Activated CD8-positive, alpha-beta memory T cell treated with anti-CD3 and anti-CD28 coated beads for 48 hours (primary cell): ENCODE measurements at regions not wholly inside any gene's neighbourhood (a gene's known extent, or its start where the extent isn't known, plus 50 kb on each side); places are given as distances from the start of the nearest gene placed in this dataset.

Experiments
- DNase-seq, 3 experiments: peaks; one replicate each; pipeline ENCODE4 v3.0.0-alpha.2; 2020; ENCODE audit warnings: low read depth in 2 of 3, low spot score in 2 of 3

DNA sequence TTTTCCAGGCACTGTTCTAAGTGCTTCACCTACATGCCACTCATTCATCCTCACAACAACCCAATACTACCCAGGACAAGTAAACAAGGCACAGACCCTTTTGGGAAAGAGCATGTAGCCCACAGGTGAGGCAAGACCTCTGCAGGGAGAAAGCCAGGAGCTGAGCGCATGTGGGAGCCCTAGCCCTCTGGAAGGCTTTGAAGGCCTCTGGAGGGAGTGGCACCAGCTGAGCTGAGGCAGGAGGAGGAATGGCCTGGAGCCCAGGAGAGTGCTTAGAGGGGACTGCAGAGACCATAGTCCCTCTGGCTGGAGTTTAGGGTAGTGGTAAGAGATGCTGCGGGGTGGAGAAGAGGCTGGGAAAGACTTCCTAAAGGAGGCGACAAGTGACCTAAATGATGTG is 516.5 kb downstream of the FUT8 start:
- DNase-seq: no peak

DNA sequence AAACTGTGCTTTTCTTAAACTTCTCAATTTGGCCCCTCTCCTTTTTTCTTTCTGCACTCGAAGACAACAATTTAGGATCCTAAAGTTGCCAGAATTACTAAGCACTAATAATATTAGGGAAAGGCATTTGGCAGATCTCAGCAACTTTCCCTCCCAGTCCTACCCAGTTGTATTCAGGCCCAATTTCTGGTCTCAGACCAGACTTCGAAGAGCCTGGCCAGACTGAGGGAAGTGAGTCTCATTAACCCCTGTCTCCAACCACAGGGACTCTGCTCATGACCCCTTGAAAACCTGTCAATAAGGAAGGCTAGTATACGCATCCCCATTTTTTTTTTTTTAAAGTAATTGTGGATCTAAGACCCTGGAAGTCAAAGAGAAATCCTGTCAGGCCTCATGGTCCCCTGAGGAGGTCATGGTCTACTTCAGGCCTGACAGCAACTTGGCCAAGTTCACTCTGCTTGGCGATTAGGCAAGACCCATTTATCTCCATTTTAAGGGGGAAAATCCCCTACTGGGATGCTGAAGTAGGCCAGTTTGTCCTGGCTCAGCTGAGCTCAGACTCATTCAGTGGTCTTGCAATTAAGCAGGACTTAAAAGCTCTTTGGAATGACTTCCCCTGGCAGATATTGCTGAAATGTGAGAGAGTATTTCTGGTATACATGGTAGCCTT is 521.0 kb downstream of the FUT8 start:
- DNase-seq: no peak

DNA sequence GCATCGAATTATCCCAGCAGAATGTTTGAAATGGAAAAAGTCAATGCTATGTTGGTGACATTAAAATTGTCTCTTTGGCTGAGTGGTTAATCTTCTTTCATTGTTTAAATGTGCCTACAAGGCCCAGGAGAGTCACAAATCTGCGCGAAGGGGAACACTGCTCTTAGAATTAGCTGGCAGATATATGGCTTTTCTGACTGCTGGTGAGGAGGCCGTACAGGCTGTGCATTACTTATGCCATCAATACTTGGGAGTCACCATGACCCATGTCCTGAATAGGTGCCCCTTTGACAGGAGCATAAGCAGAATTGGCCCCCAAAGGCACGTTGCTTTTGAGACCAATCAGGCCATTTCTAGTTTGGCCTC is 521.5 kb downstream of the FUT8 start:
- DNase-seq: no peak

GRCh38 chr14:65936342-65936975 is 523.9 kb downstream of the FUT8 start:
- DNase-seq: no peak

DNA sequence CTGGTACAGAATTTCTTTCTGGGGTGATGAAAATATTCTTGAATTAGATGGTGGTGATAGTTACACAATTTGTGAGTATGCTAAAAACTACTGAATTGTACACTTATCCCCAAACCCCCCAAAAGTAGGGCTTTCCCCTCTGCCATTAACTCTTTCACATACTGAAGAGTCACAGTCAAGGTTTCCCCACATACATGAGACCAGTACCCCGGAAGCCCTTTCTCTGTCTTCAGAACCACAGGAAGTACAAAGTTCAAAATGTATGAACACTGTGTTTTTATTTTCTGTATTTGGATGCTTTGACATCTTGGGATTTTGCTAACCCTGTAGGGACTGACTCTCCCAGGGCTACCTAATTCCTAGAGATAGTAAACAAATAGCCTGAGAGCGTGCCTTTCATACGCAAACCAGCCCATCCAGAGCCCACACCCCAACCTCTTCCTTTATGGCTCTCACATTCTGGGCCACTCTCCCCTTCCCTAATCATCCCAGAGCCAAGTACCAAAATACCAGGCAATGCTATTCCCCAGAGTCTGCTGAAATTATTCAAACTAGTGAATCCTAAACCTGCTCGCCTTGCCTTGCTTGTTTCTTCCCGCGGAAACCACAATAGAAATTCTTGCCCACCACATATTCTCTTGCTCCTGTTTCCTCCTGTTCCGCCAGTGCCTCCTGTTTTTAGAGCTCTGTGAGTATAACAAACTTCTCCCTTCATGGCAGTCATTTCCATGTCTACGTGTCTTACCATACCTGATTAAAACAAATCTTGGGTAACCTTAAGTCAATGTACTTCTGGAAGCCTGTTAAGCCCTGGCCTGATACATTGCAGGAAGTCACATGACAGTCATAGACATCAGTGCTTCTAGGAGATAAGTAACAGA is 524.8 kb downstream of the FUT8 start:
- DNase-seq: no peak

DNA sequence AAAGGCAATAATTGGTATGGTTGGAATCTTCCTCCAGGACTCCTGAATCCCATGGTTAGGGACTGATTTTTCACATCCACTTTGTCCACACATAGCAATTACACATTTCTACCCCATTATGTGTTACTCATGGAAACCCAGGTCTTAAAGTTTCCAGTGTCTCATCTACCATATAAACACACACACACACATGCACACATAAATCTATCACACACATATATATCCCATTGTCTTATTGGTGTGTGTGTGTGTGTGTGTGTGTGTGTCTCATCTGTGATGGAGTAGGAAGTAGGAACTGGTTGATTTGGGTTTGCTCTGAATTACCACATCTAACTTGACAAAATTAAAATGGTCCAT is 525.4 kb downstream of the FUT8 start:
- DNase-seq: no peak

GRCh38 chr14:65938738-65939137 is 526.2 kb downstream of the FUT8 start:
- no peak for DNase-seq

DNA sequence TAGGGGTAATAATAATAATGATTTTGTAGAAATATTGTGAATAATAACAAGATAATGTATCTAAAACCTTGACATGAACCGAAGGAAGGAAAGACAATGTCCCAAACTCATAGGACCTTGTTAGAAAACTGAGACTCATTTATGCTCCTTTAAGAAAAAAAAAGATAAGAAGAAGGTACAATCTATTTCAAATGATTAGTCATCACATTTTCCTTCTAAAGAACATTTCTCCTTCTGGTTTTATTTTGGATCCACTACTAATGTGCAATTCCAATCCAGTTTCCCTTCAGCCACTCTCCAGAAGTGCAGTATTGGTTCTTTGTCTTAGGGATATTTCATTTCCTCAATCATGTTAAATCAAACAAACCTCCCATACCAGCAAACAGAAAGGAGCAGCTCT is 526.7 kb downstream of the FUT8 start:
- no peak for DNase-seq

- DNase-seq: no peak
Observed at GRCh38 chr14:65940056-65940735, 527.7 kb downstream of the FUT8 start.

DNA sequence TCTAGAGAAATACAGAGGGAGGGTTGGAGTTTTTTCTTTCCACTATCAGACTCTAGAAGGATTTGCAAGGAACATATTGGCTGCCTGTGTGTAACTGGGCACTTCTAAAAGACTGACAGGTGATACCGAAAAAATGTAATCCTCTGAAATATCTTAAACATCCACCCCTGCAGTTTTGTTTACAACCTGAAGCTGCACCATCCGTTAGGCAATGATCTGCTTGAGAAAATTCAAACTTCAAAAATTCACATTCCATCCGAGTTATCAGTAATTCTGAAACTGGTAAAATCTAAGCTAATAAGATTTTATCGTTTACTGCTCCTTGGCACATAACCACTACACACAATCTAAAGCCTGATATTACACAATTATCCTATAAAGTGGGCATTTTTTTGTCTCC is 528.6 kb downstream of the FUT8 start:
- no peak for DNase-seq

- no peak for DNase-seq
Observed at GRCh38 chr14:65943150-65943549, 530.6 kb downstream of the FUT8 start.

DNA sequence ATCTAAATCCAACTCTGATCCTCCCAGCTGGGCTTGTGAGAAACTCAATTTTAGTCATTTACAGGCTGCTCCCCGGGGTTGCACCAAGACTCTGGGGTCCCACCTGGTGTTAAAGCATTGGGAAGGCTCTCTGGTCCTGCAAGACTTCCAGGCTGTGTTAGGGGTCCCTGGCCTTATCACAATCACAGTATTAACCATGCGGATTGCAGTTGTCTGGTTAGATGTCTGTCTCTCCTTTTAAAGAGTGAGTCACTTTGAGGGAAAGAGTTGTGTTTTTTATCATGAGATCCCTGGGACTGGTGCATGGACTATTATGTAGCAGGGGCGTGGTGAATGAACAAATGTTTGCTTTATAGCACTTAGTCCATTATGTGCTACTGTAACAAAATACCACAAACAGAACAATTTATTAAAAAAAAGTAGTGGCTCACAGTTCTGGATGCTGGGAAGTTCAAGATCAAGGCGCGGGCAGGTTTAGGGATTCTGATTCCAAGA is 531.4 kb downstream of the FUT8 start:
- DNase-seq: no peak

DNA sequence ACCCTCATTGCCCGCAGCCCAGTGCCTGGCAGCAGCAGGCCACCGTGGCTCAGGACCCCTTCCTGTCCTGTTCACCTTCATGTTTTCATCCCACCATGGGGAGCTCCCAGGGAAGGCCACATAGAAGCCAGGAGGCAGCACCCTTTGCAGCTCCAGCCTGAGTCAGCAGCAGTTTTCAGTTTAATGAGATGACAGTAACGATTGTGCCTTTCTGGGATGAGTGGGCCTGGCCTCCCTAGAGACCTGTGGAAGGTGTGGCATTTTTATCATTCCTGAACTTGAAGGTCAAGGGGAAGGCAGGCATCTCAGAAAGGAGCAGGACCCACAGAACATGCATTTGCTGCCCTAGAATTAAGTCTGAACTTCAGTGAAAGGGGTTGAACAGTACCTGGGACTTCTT is 532.8 kb downstream of the FUT8 start:
- no peak for DNase-seq

DNA sequence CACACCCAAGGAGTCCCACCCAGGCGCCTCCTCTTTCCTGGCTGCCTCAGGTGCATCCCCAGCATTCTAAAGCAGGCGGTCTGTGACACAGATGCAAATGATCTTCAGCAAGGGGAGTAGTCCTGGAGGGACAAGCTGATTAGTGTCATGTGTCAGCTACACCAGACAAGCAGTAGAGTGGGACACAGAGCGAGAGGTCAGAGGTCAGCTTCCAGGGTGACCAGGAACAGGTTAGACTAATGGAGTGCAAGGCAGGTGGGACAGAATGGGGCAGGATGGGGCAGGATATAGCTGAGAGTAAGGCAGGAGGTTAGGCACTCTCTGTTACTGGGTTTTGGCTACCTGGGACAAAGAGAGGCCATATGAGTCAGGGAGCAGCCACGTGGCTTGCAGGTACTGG is 534.0 kb downstream of the FUT8 start:
- no peak for DNase-seq

DNA sequence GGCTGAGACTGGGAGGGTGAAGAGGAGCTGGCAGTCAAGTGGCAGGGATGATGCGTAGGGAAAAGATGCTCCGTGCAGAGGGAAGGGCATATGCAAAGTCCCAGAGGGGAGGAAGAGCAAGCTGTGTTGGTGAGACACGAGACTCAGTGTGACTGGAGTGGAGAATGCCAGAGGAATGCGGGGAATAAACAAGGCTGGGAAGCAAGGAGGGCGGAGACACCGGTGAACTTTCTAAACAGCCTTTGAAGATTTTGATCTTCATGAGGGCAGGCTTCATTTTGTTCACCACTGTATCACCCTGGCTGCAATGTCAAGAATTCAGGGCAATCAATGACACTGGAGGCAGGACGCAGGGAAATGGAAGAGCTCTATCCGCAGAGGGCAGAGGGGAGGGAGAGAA is 535.8 kb downstream of the FUT8 start:
- no peak for DNase-seq

GRCh38 chr14:65949711-65950516 is 536.3 kb upstream of the CCDC196 start:
- no peak for DNase-seq

DNA sequence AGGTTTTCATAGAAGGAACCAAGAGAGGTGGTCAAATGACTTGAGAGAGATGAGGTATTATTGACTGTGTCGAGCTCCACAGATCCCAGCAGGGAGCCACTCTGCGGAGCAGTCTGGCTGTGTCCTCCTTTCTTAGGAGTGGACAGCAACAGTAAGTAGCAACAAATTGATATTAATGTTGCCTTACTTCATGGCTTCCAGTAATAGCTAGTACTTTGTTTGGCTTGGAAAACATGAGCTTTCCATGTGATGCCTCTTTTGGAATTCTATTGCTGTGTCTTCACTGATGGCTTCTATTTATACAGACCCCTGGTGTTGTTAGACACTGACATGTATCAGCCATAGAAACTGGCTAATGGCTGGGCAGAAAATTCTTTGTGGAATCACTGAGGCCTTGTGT is 531.2 kb upstream of the CCDC196 start:
- DNase-seq: no peak

DNA sequence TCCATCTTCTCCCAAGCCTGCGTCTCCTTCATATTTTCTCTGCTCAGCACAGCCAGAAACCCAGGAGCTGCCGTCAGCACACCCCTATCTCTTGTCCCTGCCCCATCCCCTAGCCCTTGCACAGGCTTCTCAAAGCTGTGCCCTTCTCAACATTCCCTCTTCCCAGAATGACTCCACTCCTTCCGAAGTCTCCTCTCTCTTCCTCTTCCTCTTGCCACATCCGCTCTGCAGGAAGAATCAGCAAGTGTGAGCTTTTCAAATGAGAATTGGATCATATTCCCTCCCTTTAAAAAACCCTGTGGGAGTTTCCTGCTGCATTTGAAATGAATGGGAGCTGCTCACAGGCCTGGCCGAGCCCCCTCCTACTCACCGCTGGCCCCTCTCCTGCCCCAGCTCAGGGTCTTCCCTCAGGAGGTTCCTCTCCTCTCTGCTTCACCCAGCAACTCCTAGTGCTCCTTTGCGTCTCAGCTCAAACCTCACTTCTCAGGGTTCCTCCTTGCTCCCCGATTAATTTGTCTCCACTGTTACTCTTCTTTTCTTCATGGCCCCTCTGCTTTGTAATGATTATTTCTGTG is 528.5 kb upstream of the CCDC196 start:
- DNase-seq: no peak

- no peak for DNase-seq
Observed at GRCh38 chr14:65958664-65959562, 527.3 kb upstream of the CCDC196 start.
